Keratinocyte (primary cell): ENCODE measurements at regions not wholly inside any gene's neighbourhood (a gene's known extent, or its start where the extent isn't known, plus 50 kb on each side); places are given as distances from the start of the nearest gene placed in this dataset.

Source experiments
- DNase-seq: peaks from one replicate; pipeline ENCODE4 v3.0.0-alpha.2; 2011; ENCODE audit warnings: low read depth, missing footprints, low spot score
- FAIRE-seq: peaks from 2 replicates; lab custom pipeline; 2011; peaks lifted over from hg19 to GRCh38; lab: Jason Lieb, UNC
- H2AFZ ChIP-seq: 2 replicates; pipeline ENCODE4 v1.6.0; 2012; ENCODE audit warnings: low read length, control low read depth, inconsistent platforms; ENCODE audit not compliant: control insufficient read depth
- H3K27ac ChIP-seq: 2 replicates; pipeline ENCODE4 v1.5.1; 2011; ENCODE audit warnings: low read length; ENCODE audit not compliant: control insufficient read depth, insufficient read depth
- H3K27me3 ChIP-seq: 3 replicates; pipeline ENCODE4 v1.6.0; 2011; ENCODE audit warnings: low read length; ENCODE audit not compliant: control insufficient read depth, insufficient read depth; ENCODE audit errors: extremely low read depth
- H3K36me3 ChIP-seq, 2 experiments: 2 replicates in 1 of 2; 3 replicates in 1 of 2; pipeline ENCODE4 v1.5.1; 2011; ENCODE audit warnings: low read length in 2 of 2, mild to moderate bottlenecking in 1 of 2; ENCODE audit not compliant: control insufficient read depth in 2 of 2, insufficient read depth in 2 of 2; ENCODE audit errors: extremely low read depth in 1 of 2
- H3K4me1 ChIP-seq: 3 replicates; pipeline ENCODE4 v1.5.1; 2011; ENCODE audit warnings: low read length; ENCODE audit not compliant: control insufficient read depth, insufficient read depth; ENCODE audit errors: extremely low read depth
- H3K4me2 ChIP-seq: 3 replicates; pipeline ENCODE4 v1.6.0; 2011; ENCODE audit warnings: low read depth, low read length; ENCODE audit not compliant: control insufficient read depth, insufficient read depth; ENCODE audit errors: extremely low read depth
- H3K4me3 ChIP-seq, 3 experiments: fragments of 200-600 bp in 1 of 3; sonication (generic) in 1 of 3; 2 replicates in 2 of 3; 3 replicates in 1 of 3; pipeline ENCODE4 v1.5.1; 2011 to 2016; ENCODE audit warnings: low read length in 3 of 3, mild to moderate bottlenecking in 3 of 3, control low read depth in 2 of 3, inconsistent platforms in 1 of 3, low read depth in 1 of 3, mixed read lengths in 1 of 3, mixed run types in 1 of 3, moderate library complexity in 1 of 3; ENCODE audit not compliant: control insufficient read depth in 2 of 3, insufficient read depth in 2 of 3; ENCODE audit errors: extremely low read depth in 1 of 3
- H3K79me2 ChIP-seq: 2 replicates; pipeline ENCODE4 v1.6.0; 2012; ENCODE audit warnings: low read length; ENCODE audit not compliant: control insufficient read depth, insufficient read depth
- H3K9ac ChIP-seq: 3 replicates; pipeline ENCODE4 v1.6.0; 2011; ENCODE audit warnings: low read length; ENCODE audit not compliant: control insufficient read depth, insufficient read depth; ENCODE audit errors: extremely low read depth
- H3K9me1 ChIP-seq: 3 replicates; pipeline ENCODE4 v1.6.0; 2011; ENCODE audit warnings: low read length; ENCODE audit not compliant: control insufficient read depth, insufficient read depth; ENCODE audit errors: extremely low read depth
- H3K9me3 ChIP-seq: 2 replicates; pipeline ENCODE4 v1.5.1; 2012; ENCODE audit warnings: low read depth, low read length; ENCODE audit not compliant: control insufficient read depth
- H4K20me1 ChIP-seq: 3 replicates; pipeline ENCODE4 v1.6.0; 2011; ENCODE audit warnings: low read length; ENCODE audit not compliant: control insufficient read depth, insufficient read depth; ENCODE audit errors: extremely low read depth
- CTCF ChIP-seq, 3 experiments: IDR thresholded peaks in 1 of 3; conservative IDR thresholded peaks in 1 of 3; optimal IDR thresholded peaks in 1 of 3; 2 replicates in 2 of 3; 3 replicates in 1 of 3; pipeline versions ENCODE3 to v1.5.1; 2011; ENCODE audit warnings: low read length in 3 of 3, mild to moderate bottlenecking in 3 of 3, moderate library complexity in 2 of 3, control low read depth in 1 of 3, inconsistent platforms in 1 of 3; ENCODE audit not compliant: insufficient read depth in 2 of 3; ENCODE audit errors: extremely low read depth in 1 of 3
- EZH2 ChIP-seq: IDR thresholded peaks from one replicate; pipeline ENCODE4 v1.6.1; 2012; ENCODE audit warnings: inconsistent platforms, mild to moderate bottlenecking, low read length, moderate library complexity
- dilution Hi-C: fragments of 300-500 bp; cut with MboI; formaldehyde crosslinking; loops from one replicate; pipeline ENCODE4 v1.7.0; 2020; ENCODE audit warnings: low sequenced_read_pairs; ENCODE audit not compliant: extremely low pct_ligation_motif_present

GRCh38 chr5:98458004-98458403 lies 315.5 kb upstream of the RGMB start:
- FAIRE-seq (no peak), DNase-seq (no peak)
- TF ChIP-seq CTCF (optimal IDR thresholded peaks at IDR 0.05 in 1 of 3, IDR thresholded peaks at IDR 0.05 in 1 of 3, conservative IDR thresholded peaks at IDR 0.05 in 1 of 3; ENCODE audit: extremely low read depth in 1 of 3, insufficient read depth in 2 of 3, low read length in 3 of 3) (no peak), EZH2 (no peak)
- H4K20me1 ChIP-seq: no peaks in the 10 kb centered on the region
- H3K27me3 ChIP-seq: no peaks in the 10 kb centered on the region
- H3K4me3 ChIP-seq: no peak overlapping the region
- no peak overlapping the region for H3K9ac ChIP-seq
- no peak overlapping the region for H2AFZ ChIP-seq
- no peak overlapping the region for H3K27ac ChIP-seq
- no peaks in the 10 kb centered on the region for H3K79me2 ChIP-seq
- peaks cover 14% of the 10 kb centered on the region for H3K4me1 ChIP-seq
- dilution Hi-C loops: no loop called here
- no peaks in the 10 kb centered on the region for H3K36me3 ChIP-seq
- H3K9me1 ChIP-seq: no peaks in the 10 kb centered on the region
- no peaks in the 10 kb centered on the region for H3K9me3 ChIP-seq
- H3K4me2 ChIP-seq: no peak overlapping the region

GRCh38 chr5:98458726-98459125 lies 314.7 kb upstream of the RGMB start:
- Histone ChIP-seq H3K9me1 (no peaks in the 10 kb centered on the region), H3K4me2 (no peak overlapping the region), H3K27me3 (no peaks in the 10 kb centered on the region), H3K36me3 (no peaks in the 10 kb centered on the region), H2AFZ (no peak overlapping the region), H3K4me1 (peaks cover 18% of the 10 kb centered on the region), H3K4me3 (no peak overlapping the region), H3K9me3 (no peaks in the 10 kb centered on the region), H3K9ac (no peak overlapping the region), H3K79me2 (no peaks in the 10 kb centered on the region), H4K20me1 (no peaks in the 10 kb centered on the region), H3K27ac (no peak overlapping the region)
- dilution Hi-C loops: no loop called here
- FAIRE-seq (no peak), DNase-seq (no peak)
- no peak for TF ChIP-seq EZH2
- no peak for TF ChIP-seq CTCF (optimal IDR thresholded peaks at IDR 0.05 in 1 of 3, IDR thresholded peaks at IDR 0.05 in 1 of 3, conservative IDR thresholded peaks at IDR 0.05 in 1 of 3; ENCODE audit: extremely low read depth in 1 of 3, insufficient read depth in 2 of 3, low read length in 3 of 3)
